NCI-H2227 treated with DMSO at 0.1 percent for 48 hours (cell line): ENCODE measurements at regions not wholly inside any gene's neighbourhood (a gene's known extent, or its start where the extent isn't known, plus 50 kb on each side); places are given as distances from the start of the nearest gene placed in this dataset.
"Not testable (repeated sequence)": the region's sequence is repeated elsewhere in the genome, so short reads cannot be mapped to it uniquely, and the experiment has no call there.

ENCODE experiments used
- DNase-seq: peaks from one replicate; lab custom pipeline; 2025; lab: John Stamatoyannopoulos, UW

DNA sequence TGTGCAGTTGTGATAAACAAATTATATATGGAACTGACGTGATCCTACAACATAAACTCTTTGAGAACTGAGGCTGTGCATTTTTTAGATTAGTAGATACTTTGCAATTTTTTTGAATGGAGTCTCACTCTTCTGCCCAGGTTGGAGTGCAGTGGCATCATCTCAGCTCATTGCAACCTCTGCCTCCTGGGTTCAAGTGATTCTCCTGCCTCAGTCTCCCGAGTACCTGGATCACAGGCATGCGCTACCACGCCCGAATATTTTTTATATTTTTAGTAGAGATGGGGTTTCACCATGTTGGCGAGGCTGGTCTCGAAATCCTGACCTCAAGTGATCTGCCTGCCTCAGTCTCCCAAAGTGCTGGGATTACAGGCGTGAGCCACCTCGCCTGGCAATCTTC, 145.9 kb downstream of the POTEH start:
- DNase-seq: not testable (repeated sequence)

DNA sequence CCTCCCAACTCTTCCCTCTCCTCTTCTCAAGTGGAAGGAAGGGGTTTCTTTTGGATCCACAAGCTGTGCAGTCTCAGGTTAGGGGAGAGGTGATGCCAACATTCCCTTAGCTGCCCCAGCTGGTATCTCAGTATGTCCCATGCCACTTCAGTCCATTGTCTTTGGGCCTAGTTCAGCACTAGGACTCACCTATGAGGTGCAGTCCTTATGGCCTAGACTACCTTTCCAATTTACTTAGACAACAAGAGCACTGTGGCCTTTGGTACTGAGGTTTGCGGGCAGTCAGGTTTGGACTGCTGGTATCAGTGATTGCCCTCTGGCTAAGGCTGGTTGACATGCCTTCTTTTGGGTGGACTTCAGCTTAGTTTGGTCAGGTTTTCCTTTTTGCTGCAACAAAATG, 159.9 kb downstream of the POTEH start:
- not testable (repeated sequence) for DNase-seq

DNA sequence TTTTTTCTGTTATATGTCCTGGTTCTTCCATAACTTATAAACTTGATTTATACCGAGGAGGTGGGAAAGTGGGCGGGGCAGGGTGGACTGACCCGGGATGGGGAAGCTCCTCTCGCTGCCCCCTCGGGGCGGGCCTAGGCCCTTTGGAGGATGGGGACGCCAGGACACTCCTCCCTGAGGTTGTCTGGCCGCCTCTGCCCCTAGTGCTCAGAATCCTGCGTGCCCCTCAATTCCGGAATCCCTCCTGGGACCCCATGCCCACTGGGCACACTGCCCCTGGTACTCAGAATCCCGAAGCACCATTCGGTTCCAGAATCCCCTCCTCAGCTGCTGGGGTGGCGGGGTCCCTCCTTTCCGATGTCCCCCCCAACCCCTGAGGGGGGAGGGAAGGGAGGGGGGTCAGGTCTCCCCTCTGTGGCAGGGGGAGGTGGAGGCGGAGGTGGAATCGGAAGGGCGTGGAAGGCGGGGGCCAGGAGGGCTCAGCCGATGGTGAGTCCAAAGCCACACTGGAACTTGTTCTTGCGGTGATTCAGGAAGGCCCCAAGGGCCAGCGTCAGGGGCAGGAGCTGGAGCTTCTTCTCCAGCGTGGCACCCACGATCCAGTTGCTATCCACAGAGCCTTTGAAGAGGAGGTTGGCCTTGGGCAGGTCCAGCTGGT, 164.0 kb downstream of the POTEH start:
- DNase-seq: not testable (repeated sequence)

DNA sequence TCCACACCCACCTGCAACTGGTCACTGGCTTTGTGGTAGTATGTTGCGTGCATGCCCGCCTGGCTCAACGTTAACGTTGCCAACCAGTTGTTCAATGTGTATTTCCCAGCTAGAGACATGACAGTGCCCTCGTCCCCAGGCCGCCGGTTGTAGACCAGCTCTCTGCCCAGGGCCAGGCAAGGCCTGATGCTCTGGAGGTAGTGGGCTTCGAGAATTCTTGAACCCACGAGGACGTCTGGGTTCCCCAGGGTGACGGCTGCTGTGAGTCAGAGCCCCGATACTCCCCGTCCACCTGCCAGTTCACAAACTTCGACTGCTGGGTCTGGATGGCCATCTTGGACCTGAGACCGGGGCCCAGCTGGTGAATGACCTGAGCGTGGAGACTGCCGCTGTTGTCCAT, 164.6 kb downstream of the POTEH start:
- not testable (repeated sequence) for DNase-seq

DNA sequence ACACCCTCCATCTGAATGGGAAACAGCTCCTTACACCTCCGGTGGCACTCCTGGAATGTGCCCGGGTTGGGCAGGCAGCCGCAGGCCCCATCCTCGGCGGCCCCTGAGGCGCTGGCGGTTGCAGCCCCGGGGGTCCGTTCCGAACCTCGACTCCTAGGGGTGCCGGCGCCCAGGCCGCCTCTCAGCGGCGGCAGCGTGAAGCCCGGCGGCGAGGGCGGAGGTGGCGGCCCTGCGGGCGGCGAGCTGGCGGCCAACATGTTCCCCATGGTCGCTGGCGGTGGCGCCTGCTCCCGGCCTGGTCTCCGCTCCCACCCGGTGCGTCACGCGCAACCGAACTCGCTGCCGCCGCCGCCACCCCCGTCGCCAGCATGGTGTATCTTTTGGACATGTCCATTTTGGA, 165.2 kb downstream of the POTEH start:
- DNase-seq: not testable (repeated sequence)

DNA sequence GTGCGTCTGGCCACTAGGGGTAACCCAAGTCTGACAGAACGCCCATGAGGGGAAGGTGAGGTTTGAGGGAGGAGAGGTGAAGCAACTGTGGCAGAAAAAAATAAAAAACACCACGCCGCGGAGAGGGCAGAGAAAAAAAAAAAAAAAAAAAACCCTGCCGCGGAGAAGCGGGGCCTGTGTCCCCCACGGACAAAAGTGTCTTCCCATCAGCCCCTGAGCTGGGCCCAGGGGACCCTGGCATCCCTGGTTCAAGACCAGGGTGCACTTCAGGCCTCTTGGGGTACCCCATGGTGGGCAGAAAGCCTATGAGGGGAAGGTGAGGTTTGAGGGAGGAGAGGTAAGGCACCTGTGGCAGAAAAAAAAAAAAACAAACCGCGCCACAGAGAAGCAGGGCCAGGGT, 191.1 kb downstream of the POTEH start:
- DNase-seq: not testable (repeated sequence)

DNA sequence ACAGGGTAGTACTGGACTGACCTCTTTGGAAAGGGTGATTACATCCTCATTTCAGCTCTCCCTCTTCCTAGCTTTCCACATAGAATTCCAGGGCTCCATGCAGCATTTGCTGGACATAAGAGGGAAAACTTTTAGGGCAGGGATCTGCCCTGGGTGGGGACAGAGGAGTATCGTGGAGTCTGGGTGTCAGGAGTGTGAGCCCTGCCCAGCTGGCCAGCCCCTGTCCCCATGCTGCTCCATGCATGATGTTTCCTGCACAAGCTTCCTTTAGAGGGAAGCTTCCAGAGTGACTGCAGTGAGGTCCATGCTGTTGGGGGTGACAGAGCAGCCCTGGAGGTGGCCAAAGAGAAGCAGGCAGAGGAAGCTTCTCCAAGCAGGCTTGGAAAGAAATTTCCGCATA, 214.5 kb downstream of the POTEH start:
- not testable (repeated sequence) for DNase-seq

DNA sequence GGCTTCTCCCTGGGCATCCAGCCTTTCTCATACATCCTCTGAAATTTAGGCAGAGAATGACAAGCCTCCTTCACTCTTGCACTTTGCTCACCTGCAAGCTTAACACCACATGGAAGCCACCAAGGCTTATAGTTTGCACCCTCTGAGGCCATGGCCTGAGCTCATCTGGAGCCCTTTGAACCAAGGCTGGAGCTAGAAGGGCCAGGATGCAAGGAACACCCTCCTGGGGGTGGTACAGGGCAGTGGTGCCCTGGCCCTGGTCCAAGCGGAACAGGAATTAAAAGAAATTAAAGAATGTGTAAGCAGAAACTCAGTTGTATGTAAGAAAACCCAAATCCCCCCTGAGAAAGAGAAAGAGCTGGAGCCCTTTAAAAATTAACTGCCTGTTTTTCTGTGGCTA, 221.9 kb downstream of the POTEH start:
- not testable (repeated sequence) for DNase-seq

DNA sequence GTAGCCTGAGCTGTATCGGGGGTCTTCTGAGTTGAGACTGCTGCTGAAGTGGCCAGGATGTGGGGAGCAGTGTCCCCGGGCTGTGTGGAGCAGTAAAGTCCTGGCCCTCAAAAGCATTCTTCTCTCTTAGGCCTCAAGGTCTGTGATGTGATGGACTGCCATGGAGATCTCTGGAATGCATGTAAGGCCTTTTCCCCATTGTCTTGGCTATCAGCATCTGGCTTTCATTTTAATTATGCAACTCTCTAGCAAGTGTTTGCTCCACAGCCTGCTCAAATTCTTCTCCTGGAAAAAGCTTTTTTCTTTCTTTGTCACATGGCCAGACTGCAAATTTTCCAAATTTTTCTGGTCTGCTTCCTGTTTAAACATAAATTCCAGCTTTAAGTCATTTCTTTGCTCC, 229.3 kb downstream of the POTEH start:
- not testable (repeated sequence) for DNase-seq

DNA sequence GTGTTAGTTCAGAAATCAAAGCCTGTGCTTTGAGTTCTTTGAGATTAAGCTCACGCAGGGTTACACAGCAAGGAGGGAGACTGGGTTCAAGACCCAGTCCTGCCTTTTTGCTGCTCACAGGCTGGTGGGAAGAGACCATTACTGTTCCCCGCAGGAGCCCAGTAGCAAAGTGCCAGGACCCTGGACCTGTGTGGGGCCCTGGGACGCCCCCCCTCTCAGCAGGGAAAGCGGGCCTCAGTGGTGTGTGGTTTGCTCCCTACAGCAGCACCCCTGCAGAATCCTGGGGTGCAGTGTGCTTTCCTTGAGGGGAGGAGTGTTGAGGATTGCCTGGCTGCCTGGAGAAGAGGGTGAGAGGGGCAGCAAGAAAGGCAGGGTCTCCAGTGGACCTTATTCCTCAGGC, 231.1 kb downstream of the POTEH start:
- not testable (repeated sequence) for DNase-seq

DNA sequence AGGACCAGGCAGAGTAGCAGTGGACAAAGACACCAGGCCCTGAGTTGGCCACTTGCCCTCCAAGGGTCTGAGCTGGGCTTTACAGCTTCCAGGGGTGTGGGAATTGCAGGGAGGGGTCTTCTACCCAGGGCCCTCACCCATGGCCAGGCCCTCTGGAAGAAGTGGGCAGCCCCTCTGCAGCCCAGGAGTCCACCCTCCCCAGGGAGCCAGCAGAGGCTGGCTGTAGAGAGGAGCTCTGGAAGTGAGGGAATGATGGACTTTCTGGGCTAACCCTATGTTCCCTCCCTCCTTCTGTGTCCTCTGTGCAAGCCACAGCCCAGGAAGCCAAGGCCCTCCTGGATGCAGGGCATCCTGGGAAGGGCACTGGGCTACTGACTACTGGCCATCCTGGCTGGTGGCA, 232.3 kb downstream of the POTEH start:
- DNase-seq: not testable (repeated sequence)

DNA sequence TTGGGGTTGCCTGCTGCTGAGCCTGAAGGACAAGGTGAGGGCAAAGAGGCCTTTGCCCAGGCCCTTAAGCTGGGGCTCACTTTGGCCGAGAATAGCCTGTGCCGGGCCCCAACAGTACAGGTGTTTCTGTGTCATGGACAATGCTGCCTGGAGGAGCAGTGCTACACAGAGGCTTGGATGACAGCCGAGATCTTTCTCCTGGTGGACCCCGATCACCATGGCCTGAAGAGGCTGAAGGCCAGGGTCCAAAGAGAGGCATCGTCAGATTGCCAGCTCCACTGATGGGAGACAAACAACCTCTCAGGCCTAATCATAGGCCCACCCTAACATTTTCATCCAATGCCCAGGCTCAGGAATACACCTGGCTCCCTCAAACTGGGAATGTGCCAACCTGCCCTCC, 232.8 kb downstream of the POTEH start:
- DNase-seq: not testable (repeated sequence)

DNA sequence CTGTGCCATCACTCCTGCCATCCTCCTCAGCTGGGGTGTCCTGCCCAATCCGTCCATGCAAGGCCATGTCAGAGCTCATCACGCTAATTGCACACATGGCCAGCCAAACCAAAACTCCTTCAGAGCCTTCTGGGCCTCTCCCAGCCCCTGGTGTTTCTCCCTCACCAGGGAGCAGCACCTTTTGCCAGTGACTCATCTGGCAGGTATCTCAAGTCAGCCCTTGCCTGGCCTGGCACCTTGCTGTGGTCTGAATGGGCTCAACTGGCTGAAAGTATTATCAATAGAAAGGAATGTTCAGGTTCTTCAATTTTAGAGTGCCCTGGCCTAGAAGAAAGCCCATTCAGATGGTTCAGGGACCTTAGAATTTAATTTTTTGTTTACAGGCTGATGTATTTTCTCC, 235.0 kb downstream of the POTEH start:
- DNase-seq: not testable (repeated sequence)

DNA sequence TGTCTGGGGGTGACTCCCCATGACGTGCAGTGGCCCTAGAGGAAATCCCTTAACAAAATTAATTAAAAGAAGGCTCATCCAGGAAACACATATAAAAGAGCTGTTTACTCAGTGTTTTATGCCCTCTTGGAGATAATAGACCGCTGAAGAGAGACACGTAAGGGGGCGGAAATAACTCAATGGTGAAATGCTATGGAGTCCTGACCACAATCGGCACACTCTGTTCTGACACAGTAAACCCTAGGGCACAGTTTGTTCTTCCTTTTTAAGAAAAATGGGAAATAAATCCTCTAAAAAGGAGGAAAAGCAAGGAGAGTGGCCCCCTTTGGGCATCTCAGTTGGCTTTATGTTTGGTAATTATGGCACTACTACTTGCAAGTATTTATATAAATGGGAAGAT, 237.3 kb downstream of the POTEH start:
- DNase-seq: not testable (repeated sequence)
